ENCODE measurements at regions not wholly inside any gene's neighbourhood (a gene's known extent, or its start where the extent isn't known, plus 50 kb on each side); places are given as distances from the start of the nearest gene placed in this dataset.
"Not testable (repeated sequence)": the region's sequence is repeated elsewhere in the genome, so short reads cannot be mapped to it uniquely, and the experiment has no call there.

DNA sequence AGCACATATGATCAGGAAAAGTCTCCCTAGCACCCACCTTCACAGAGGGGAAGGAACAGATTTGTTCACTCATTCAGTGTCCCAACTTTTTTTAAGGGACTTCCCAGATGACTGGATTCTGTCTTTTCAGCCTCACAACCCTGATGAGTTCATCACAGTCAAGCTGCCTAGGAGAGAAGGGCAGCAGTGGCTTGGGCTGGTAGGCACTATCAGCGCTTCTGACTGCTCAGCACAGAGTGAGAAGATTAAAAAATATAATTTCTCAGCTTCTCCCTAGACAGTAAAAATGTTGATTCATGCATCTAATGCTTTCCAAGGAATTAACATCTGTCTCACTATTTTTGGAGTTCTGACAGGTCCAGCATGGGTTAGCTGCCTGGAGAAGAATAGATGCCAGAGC is 328.2 kb downstream of the DTHD1 start:
- no peak overlapping the region for H4K8ac ChIP-seq (ENCODE audit: low read length)
- H3K23ac ChIP-seq (ENCODE audit: low read length in 2 of 2), result no peak overlapping the region
- no peaks in the 10 kb centered on the region for H3K4me1 ChIP-seq (ENCODE audit: control insufficient read depth, insufficient read depth, low read depth, low read length)
- no peak overlapping the region for H3K14ac ChIP-seq (ENCODE audit: low read length in 2 of 2)
- H2BK5ac ChIP-seq (ENCODE audit: low read depth, low read length, poor library complexity, severe bottlenecking), result no peak overlapping the region
- no peaks in the 10 kb centered on the region for H3K27me3 ChIP-seq (ENCODE audit: control insufficient read depth in 1 of 2, insufficient read depth in 1 of 2, low read length in 2 of 2)
- H2BK15ac ChIP-seq (ENCODE audit: low read depth, poor library complexity, severe bottlenecking), result no peak overlapping the region
- no peaks in the 10 kb centered on the region for H3K79me1 ChIP-seq (replicated peaks; ENCODE audit: low read length, poor library complexity, severe bottlenecking)
- H2BK12ac ChIP-seq (ENCODE audit: low read length in 2 of 2), result no peak overlapping the region
- H3K4ac ChIP-seq (ENCODE audit: low read depth in 1 of 2, low read length in 2 of 2), result no peak overlapping the region
- H3K4me2 ChIP-seq (ENCODE audit: low read length, poor library complexity, severe bottlenecking), result no peak overlapping the region
- H2BK120ac ChIP-seq (ENCODE audit: low read depth, low read length), result no peak overlapping the region
- H2AFZ ChIP-seq (ENCODE audit: low read depth, low read length), result no peak overlapping the region
- H3K36me3 ChIP-seq (ENCODE audit: control insufficient read depth in 1 of 2, insufficient read depth in 2 of 2, low read depth in 1 of 2, low read length in 2 of 2), result no peaks in the 10 kb centered on the region
- H3K4me3 ChIP-seq (ENCODE audit: insufficient read depth in 1 of 2, low read depth in 1 of 2, low read length in 2 of 2), result no peak overlapping the region
- peaks cover 3% of the 10 kb centered on the region for H3K9me3 ChIP-seq (ENCODE audit: control insufficient read depth, low read length)
- no peak overlapping the region for H3K9ac ChIP-seq (ENCODE audit: low read length)
- DNase-seq, result no peak
- H3K27ac ChIP-seq (ENCODE audit: low read length, poor library complexity, severe bottlenecking), result no peak overlapping the region
- no peak overlapping the region for H2AK5ac ChIP-seq (ENCODE audit: low read length, severe bottlenecking)
- no peak overlapping the region for H4K91ac ChIP-seq (ENCODE audit: low read length)
- no peak overlapping the region for H3K18ac ChIP-seq (ENCODE audit: low read depth in 1 of 2, low read length in 2 of 2)
- WGBS, result no CpG with 5 or more reads among the region's 1 CpG

DNA sequence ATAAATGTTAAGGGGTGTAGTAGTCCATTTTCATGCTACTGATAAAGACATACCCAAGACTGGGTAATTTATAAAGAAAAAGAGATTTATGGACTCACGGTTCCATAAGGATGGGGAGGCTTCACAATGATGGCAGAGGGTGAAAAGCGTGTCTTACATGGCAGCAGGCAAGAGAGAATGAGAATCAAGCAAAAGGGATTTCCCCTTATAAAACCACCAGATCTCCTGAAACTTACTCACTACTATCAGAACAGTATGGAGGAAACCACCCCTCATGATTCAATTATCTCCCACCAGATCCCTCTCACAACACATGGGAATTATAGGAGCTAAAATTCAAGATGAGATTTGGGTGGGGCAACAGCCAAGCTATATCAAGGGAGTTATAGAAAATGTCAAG is 329.2 kb downstream of the DTHD1 start:
- Histone ChIP-seq H4K8ac (ENCODE audit: low read length) (no peak overlapping the region), H3K9ac (ENCODE audit: low read length) (no peak overlapping the region), H3K14ac (ENCODE audit: low read length in 2 of 2) (no peak overlapping the region), H3K9me3 (ENCODE audit: control insufficient read depth, low read length) (peaks cover 3% of the 10 kb centered on the region), H3K4me3 (ENCODE audit: insufficient read depth in 1 of 2, low read depth in 1 of 2, low read length in 2 of 2) (no peak overlapping the region), H3K36me3 (ENCODE audit: control insufficient read depth in 1 of 2, insufficient read depth in 2 of 2, low read depth in 1 of 2, low read length in 2 of 2) (no peaks in the 10 kb centered on the region), H2AK5ac (ENCODE audit: low read length, severe bottlenecking) (no peak overlapping the region), H3K4me2 (ENCODE audit: low read length, poor library complexity, severe bottlenecking) (no peak overlapping the region), H3K18ac (ENCODE audit: low read depth in 1 of 2, low read length in 2 of 2) (no peak overlapping the region), H3K27ac (ENCODE audit: low read length, poor library complexity, severe bottlenecking) (no peak overlapping the region), H3K79me1 (replicated peaks; ENCODE audit: low read length, poor library complexity, severe bottlenecking) (no peaks in the 10 kb centered on the region), H3K4ac (ENCODE audit: low read depth in 1 of 2, low read length in 2 of 2) (no peak overlapping the region), H3K23ac (ENCODE audit: low read length in 2 of 2) (no peak overlapping the region), H2BK12ac (ENCODE audit: low read length in 2 of 2) (no peak overlapping the region), H2BK15ac (ENCODE audit: low read depth, poor library complexity, severe bottlenecking) (no peak overlapping the region), H2BK120ac (ENCODE audit: low read depth, low read length) (no peak overlapping the region), H4K91ac (ENCODE audit: low read length) (no peak overlapping the region), H3K27me3 (ENCODE audit: control insufficient read depth in 1 of 2, insufficient read depth in 1 of 2, low read length in 2 of 2) (no peaks in the 10 kb centered on the region), H2BK5ac (ENCODE audit: low read depth, low read length, poor library complexity, severe bottlenecking) (no peak overlapping the region), H3K4me1 (ENCODE audit: control insufficient read depth, insufficient read depth, low read depth, low read length) (no peaks in the 10 kb centered on the region), H2AFZ (ENCODE audit: low read depth, low read length) (no peak overlapping the region)
- DNase-seq, result no peak
- WGBS, result 60% methylated on average over 1 of the region's 2 CpGs

DNA sequence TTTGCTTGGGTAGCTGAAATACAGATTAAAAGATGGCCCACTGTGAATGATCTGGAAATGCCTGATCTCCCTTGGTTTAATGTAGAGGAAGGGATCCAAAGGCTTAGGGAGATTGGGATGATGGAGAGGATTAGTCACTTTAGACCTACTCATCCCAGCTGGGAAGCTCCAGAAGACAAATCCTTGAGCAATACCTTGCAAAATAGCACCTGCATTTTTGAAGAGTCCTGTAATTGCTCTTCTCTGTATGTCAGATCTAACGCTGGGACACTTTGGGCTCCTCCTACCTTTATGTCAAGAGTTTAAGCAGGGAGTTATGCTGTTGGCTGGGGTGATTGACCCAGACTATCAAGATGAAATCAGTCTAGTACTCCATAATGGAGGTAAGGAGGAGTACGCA is 331.7 kb downstream of the DTHD1 start:
- H2BK5ac ChIP-seq (ENCODE audit: low read depth, low read length, poor library complexity, severe bottlenecking); H3K4me2 ChIP-seq (ENCODE audit: low read length, poor library complexity, severe bottlenecking); H3K27ac ChIP-seq (ENCODE audit: low read length, poor library complexity, severe bottlenecking); H3K14ac ChIP-seq (ENCODE audit: low read length in 2 of 2); H3K4me1 ChIP-seq (ENCODE audit: control insufficient read depth, insufficient read depth, low read depth, low read length); H3K18ac ChIP-seq (ENCODE audit: low read depth in 1 of 2, low read length in 2 of 2); H3K36me3 ChIP-seq (ENCODE audit: control insufficient read depth in 1 of 2, insufficient read depth in 2 of 2, low read depth in 1 of 2, low read length in 2 of 2); H3K9me3 ChIP-seq (ENCODE audit: control insufficient read depth, low read length); H4K91ac ChIP-seq (ENCODE audit: low read length); H4K8ac ChIP-seq (ENCODE audit: low read length); H3K23ac ChIP-seq (ENCODE audit: low read length in 2 of 2); H2BK15ac ChIP-seq (ENCODE audit: low read depth, poor library complexity, severe bottlenecking); H2AK5ac ChIP-seq (ENCODE audit: low read length, severe bottlenecking); H2BK12ac ChIP-seq (ENCODE audit: low read length in 2 of 2); H3K27me3 ChIP-seq (ENCODE audit: control insufficient read depth in 1 of 2, insufficient read depth in 1 of 2, low read length in 2 of 2); H3K79me1 ChIP-seq (replicated peaks; ENCODE audit: low read length, poor library complexity, severe bottlenecking); H3K4ac ChIP-seq (ENCODE audit: low read depth in 1 of 2, low read length in 2 of 2); H3K9ac ChIP-seq (ENCODE audit: low read length); H2AFZ ChIP-seq (ENCODE audit: low read depth, low read length); H2BK120ac ChIP-seq (ENCODE audit: low read depth, low read length); H3K4me3 ChIP-seq (ENCODE audit: insufficient read depth in 1 of 2, low read depth in 1 of 2, low read length in 2 of 2); DNase-seq: not testable (repeated sequence)
- WGBS, result 74% methylated on average over 1 of the region's 2 CpGs

DNA sequence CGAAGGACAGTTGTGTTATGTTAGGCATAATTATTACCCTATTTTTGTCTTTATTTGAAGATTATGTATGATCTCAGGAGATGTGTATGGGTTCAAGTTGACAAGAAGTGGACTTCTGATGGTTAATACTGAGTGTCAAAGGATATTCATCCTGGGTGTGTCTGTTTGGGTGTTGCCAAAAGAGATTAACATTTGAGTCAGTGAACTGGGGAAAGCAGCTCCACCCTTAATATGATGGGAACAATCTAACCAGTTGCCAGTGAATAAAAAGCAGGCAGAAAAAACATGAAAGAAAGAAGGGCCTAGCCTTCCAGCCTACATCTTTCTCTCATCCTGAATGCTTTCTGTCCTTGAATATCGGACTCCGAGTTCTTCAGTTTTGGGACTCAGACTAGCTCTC is 332.6 kb downstream of the DTHD1 start:
- Histone ChIP-seq H3K27ac (ENCODE audit: low read length, poor library complexity, severe bottlenecking) (no peak overlapping the region), H3K9me3 (ENCODE audit: control insufficient read depth, low read length) (no peaks in the 10 kb centered on the region), H4K8ac (ENCODE audit: low read length) (no peak overlapping the region), H2AFZ (ENCODE audit: low read depth, low read length) (no peak overlapping the region), H3K23ac (ENCODE audit: low read length in 2 of 2) (no peak overlapping the region), H3K9ac (ENCODE audit: low read length) (no peak overlapping the region), H2BK12ac (ENCODE audit: low read length in 2 of 2) (no peak overlapping the region), H3K4ac (ENCODE audit: low read depth in 1 of 2, low read length in 2 of 2) (no peak overlapping the region), H3K27me3 (ENCODE audit: control insufficient read depth in 1 of 2, insufficient read depth in 1 of 2, low read length in 2 of 2) (no peaks in the 10 kb centered on the region), H3K4me3 (ENCODE audit: insufficient read depth in 1 of 2, low read depth in 1 of 2, low read length in 2 of 2) (no peak overlapping the region), H3K36me3 (ENCODE audit: control insufficient read depth in 1 of 2, insufficient read depth in 2 of 2, low read depth in 1 of 2, low read length in 2 of 2) (no peaks in the 10 kb centered on the region), H2BK5ac (ENCODE audit: low read depth, low read length, poor library complexity, severe bottlenecking) (no peak overlapping the region), H3K18ac (ENCODE audit: low read depth in 1 of 2, low read length in 2 of 2) (no peak overlapping the region), H2BK120ac (ENCODE audit: low read depth, low read length) (no peak overlapping the region), H3K14ac (ENCODE audit: low read length in 2 of 2) (no peak overlapping the region), H3K4me2 (ENCODE audit: low read length, poor library complexity, severe bottlenecking) (no peak overlapping the region), H2AK5ac (ENCODE audit: low read length, severe bottlenecking) (no peak overlapping the region), H3K79me1 (replicated peaks; ENCODE audit: low read length, poor library complexity, severe bottlenecking) (no peaks in the 10 kb centered on the region), H2BK15ac (ENCODE audit: low read depth, poor library complexity, severe bottlenecking) (no peak overlapping the region), H4K91ac (ENCODE audit: low read length) (no peak overlapping the region), H3K4me1 (ENCODE audit: control insufficient read depth, insufficient read depth, low read depth, low read length) (no peaks in the 10 kb centered on the region)
- DNase-seq, result no peak
- 83% methylated on average over 1 of the region's 3 CpGs for WGBS

Measured in mesenchymal stem cell (in vitro differentiated cells and primary cell).